ENCODE measurements at regions not wholly inside any gene's neighbourhood (a gene's known extent, or its start where the extent isn't known, plus 50 kb on each side); places are given as distances from the start of the nearest gene placed in this dataset.

DNA sequence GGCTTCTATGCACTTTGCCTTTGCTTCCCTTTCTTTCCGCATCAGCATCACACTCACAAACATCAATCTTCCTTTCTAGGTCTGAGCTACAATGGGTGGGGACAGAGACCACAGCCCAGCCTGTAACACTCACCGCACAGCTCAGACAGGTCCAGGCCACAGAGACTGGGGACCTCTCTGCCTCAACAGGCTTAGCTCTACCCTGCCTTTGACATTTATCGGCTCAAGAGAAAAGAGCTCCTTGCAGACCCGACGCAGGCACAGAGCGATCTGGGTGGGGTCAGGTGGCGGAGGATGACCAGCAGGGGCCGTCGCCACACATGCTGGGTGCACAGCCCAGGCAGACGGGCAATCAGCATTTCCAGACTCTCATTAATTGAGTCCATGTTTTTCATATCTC is 837.3 kb downstream of the TBC1D22A start:
- WGBS (ENCODE audit: low lambda C conversion rate) = 34% methylated on average over 5 of the region's 10 CpGs

More for the DNA sequence above, 837.3 kb downstream of the TBC1D22A start:
- H3K36me3 ChIP-seq (replicated peaks in 1 of 2; ENCODE audit: control insufficient read depth in 1 of 2, insufficient read depth in 2 of 2, low read length in 2 of 2) = no peaks in the 10 kb centered on the region
- H3K79me2 ChIP-seq (ENCODE audit: insufficient read depth, low read length) = no peaks in the 10 kb centered on the region
- no peak for ATAC-seq
- CTCF ChIA-PET (ENCODE audit: low intra/inter-chr PET ratio, low total read pairs) = no interaction called here
- H3K27ac ChIP-seq (ENCODE audit: extremely low read length, insufficient read depth, low read length) = no peak overlapping the region
- no peak for DNase-seq (ENCODE audit: low spot score)
- no peaks in the 10 kb centered on the region for H3K9me3 ChIP-seq (ENCODE audit: low read length)
- intact Hi-C loops (cut with micrococcal nuclease; ENCODE audit: unreplicated experiment) (no loop called here), in situ Hi-C loops (cut with HindIII; ENCODE audit: extremely low pct_ligation_motif_present, low pct_unique_long_range_greater_than_20kb) (no loop called here)
- no peaks in the 10 kb centered on the region for H3K4me1 ChIP-seq (ENCODE audit: insufficient read depth, low read length)
- H3K4me3 ChIP-seq (replicated peaks in 1 of 3; ENCODE audit: insufficient read depth in 1 of 3, low read depth in 2 of 3, low read length in 3 of 3) = no peak overlapping the region
- POLR2A ChIA-PET = no interaction called here
- TF ChIP-seq ZNF709 (CRISPR knock-in tag; IDR thresholded peaks at IDR 0.05) (no peak), BHLHE40 (IDR thresholded peaks at IDR 0.05; ENCODE audit: low read length) (no peak), SMAD1 (CRISPR knock-in tag; IDR thresholded peaks at IDR 0.05; ENCODE audit: borderline replicate concordance, low read depth) (no peak), GATAD2A (CRISPR knock-in tag; IDR thresholded peaks at IDR 0.05) (no peak), ZMYM3 (CRISPR knock-in tag; IDR thresholded peaks at IDR 0.05) (no peak), ZNF17 (CRISPR knock-in tag; IDR thresholded peaks at IDR 0.05) (no peak), ZNF879 (CRISPR knock-in tag; IDR thresholded peaks at IDR 0.05) (no peak), RFXANK (CRISPR knock-in tag; IDR thresholded peaks at IDR 0.05) (no peak), CCDC6 (CRISPR knock-in tag; IDR thresholded peaks at IDR 0.05) (no peak), HDAC2 (CRISPR knock-in tag; IDR thresholded peaks at IDR 0.05) (no peak), NAIF1 (CRISPR knock-in tag; IDR thresholded peaks at IDR 0.05; ENCODE audit: borderline replicate concordance) (no peak)
- TF ChIP-seq, protein P1, sequence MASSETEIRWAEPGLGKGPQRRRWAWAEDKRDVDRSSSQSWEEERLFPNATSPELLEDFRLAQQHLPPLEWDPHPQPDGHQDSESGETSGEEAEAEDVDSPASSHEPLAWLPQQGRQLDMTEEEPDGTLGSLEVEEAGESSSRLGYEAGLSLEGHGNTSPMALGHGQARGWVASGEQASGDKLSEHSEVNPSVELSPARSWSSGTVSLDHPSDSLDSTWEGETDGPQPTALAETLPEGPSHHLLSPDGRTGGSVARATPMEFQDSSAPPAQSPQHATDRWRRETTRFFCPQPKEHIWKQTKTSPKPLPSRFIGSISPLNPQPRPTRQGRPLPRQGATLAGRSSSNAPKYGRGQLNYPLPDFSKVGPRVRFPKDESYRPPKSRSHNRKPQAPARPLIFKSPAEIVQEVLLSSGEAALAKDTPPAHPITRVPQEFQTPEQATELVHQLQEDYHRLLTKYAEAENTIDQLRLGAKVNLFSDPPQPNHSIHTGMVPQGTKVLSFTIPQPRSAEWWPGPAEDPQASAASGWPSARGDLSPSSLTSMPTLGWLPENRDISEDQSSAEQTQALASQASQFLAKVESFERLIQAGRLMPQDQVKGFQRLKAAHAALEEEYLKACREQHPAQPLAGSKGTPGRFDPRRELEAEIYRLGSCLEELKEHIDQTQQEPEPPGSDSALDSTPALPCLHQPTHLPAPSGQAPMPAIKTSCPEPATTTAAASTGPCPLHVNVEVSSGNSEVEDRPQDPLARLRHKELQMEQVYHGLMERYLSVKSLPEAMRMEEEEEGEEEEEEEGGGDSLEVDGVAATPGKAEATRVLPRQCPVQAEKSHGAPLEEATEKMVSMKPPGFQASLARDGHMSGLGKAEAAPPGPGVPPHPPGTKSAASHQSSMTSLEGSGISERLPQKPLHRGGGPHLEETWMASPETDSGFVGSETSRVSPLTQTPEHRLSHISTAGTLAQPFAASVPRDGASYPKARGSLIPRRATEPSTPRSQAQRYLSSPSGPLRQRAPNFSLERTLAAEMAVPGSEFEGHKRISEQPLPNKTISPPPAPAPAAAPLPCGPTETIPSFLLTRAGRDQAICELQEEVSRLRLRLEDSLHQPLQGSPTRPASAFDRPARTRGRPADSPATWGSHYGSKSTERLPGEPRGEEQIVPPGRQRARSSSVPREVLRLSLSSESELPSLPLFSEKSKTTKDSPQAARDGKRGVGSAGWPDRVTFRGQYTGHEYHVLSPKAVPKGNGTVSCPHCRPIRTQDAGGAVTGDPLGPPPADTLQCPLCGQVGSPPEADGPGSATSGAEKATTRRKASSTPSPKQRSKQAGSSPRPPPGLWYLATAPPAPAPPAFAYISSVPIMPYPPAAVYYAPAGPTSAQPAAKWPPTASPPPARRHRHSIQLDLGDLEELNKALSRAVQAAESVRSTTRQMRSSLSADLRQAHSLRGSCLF (CRISPR knock-in tag; IDR thresholded peaks at IDR 0.05; ENCODE audit: borderline replicate concordance) = no peak
- TF ChIP-seq, protein P2, sequence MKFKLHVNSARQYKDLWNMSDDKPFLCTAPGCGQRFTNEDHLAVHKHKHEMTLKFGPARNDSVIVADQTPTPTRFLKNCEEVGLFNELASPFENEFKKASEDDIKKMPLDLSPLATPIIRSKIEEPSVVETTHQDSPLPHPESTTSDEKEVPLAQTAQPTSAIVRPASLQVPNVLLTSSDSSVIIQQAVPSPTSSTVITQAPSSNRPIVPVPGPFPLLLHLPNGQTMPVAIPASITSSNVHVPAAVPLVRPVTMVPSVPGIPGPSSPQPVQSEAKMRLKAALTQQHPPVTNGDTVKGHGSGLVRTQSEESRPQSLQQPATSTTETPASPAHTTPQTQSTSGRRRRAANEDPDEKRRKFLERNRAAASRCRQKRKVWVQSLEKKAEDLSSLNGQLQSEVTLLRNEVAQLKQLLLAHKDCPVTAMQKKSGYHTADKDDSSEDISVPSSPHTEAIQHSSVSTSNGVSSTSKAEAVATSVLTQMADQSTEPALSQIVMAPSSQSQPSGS (CRISPR knock-in tag; IDR thresholded peaks at IDR 0.05) = no peak
- H2AFZ ChIP-seq (ENCODE audit: low read length) = no peak overlapping the region
- H3K4me2 ChIP-seq (ENCODE audit: low read depth, low read length) = no peak overlapping the region
- H3K27me3 ChIP-seq (ENCODE audit: control insufficient read depth in 1 of 2, insufficient read depth in 2 of 2, low read length in 2 of 2) = peaks cover 0 to 18% of the 10 kb centered on the region in 2 experiments; a peak in 1 of 5 replicates
- no peak for FAIRE-seq
- no peaks in the 10 kb centered on the region for H4K20me1 ChIP-seq (ENCODE audit: insufficient read depth, low read length)
- no TSS peak for BruUV-seq (replicated peaks)
- no peak overlapping the region for H3K9ac ChIP-seq (ENCODE audit: insufficient read depth, low read depth, low read length)

All from HepG2 (cell line).